NCI-H2196 treated with DMSO at 0.1 percent for 48 hours (cell line): ENCODE measurements at regions not wholly inside any gene's neighbourhood (a gene's known extent, or its start where the extent isn't known, plus 50 kb on each side); places are given as distances from the start of the nearest gene placed in this dataset.

Experiments used
- DNase-seq: peaks from one replicate; lab custom pipeline; 2025; ENCODE audit not compliant: unreplicated experiment; lab: John Stamatoyannopoulos, UW

GRCh38 chr10:110432814-110433565 lies 64.7 kb upstream of the DUSP5 start:
- DNase-seq = no peak

- DNase-seq = no peak
Observed at GRCh38 chr10:110433740-110434139, 64.0 kb upstream of the DUSP5 start.

GRCh38 chr10:110434489-110435096 lies 63.1 kb upstream of the DUSP5 start:
- DNase-seq = no peak

GRCh38 chr10:110436554-110437350 lies 61.0 kb upstream of the DUSP5 start:
- no peak for DNase-seq

- DNase-seq = no peak
Observed at GRCh38 chr10:110437351-110437605, 60.4 kb upstream of the DUSP5 start.

GRCh38 chr10:110437761-110438341 lies 59.9 kb upstream of the DUSP5 start:
- no peak for DNase-seq

GRCh38 chr10:110442746-110443145 lies 55.0 kb upstream of the DUSP5 start:
- no peak for DNase-seq

GRCh38 chr10:110443239-110444003 lies 54.3 kb upstream of the DUSP5 start:
- DNase-seq = no peak

- DNase-seq = no peak
Observed at GRCh38 chr10:110444004-110444337, 53.7 kb upstream of the DUSP5 start.

GRCh38 chr10:110445871-110446270 lies 51.8 kb upstream of the DUSP5 start:
- DNase-seq = no peak

- DNase-seq = no peak
Observed at GRCh38 chr10:110446277-110446676, 51.4 kb upstream of the DUSP5 start.

GRCh38 chr10:110446954-110447608 lies 50.6 kb upstream of the DUSP5 start:
- DNase-seq = no peak

GRCh38 chr10:110447886-110448285 lies 49.8 kb upstream of the DUSP5 start:
- DNase-seq = no peak
